Esophagus muscularis mucosa (tissue), 4 donors: ENCODE measurements at regions not wholly inside any gene's neighbourhood (a gene's known extent, or its start where the extent isn't known, plus 50 kb on each side); places are given as distances from the start of the nearest gene placed in this dataset.

Source experiments
- EP300 ChIP-seq: sonication (generic); formaldehyde crosslinking; IDR thresholded peaks from one replicate; pipeline ENCODE4 v1.6.1; 2017; ENCODE audit warnings: antibody characterized with exemption
- POLR2A ChIP-seq: fragments of 450-650 bp; IDR thresholded peaks from one replicate; pipeline ENCODE4 v1.6.1; 2017; ENCODE audit warnings: antibody characterized with exemption, moderate library complexity, mild to moderate bottlenecking, low read depth
- POLR2AphosphoS5 ChIP-seq, 2 donors: sonication (generic); formaldehyde crosslinking; IDR thresholded peaks; one replicate each; pipeline ENCODE4 v1.6.1; 2017; ENCODE audit warnings: antibody characterized with exemption in 2 of 2
- TF ChIP-seq, protein P1 (sequence below), 3 experiments: fragments of 200-600 bp in 2 of 3; fragments of 450-650 bp in 1 of 3; sonication (generic) in 2 of 3; IDR thresholded peaks; one replicate each; pipeline ENCODE4 v1.5.1; 2017 to 2019; ENCODE audit warnings: antibody characterized with exemption in 3 of 3, mild to moderate bottlenecking in 2 of 3, moderate library complexity in 1 of 3

DNA sequence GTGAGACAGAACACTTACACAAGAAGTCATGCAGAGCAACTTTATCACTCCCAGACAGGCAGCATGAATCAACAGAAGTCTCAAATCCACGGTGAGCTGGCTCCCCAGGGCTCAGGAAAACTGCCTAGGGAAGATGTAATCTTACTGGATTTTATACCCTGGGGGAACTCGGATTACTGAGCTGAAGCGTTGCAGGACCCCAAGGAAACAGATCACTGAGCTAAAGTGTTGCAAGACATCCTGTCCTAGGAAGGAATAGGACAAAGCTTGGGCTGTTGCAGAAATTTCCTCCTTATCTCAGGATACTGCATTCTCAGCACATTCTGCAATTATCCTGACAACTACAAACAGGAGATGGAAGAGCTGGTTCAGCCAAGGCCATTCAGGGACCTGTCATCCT, 224.8 kb downstream of the TFAP2A start:
- TF ChIP-seq, protein P1, sequence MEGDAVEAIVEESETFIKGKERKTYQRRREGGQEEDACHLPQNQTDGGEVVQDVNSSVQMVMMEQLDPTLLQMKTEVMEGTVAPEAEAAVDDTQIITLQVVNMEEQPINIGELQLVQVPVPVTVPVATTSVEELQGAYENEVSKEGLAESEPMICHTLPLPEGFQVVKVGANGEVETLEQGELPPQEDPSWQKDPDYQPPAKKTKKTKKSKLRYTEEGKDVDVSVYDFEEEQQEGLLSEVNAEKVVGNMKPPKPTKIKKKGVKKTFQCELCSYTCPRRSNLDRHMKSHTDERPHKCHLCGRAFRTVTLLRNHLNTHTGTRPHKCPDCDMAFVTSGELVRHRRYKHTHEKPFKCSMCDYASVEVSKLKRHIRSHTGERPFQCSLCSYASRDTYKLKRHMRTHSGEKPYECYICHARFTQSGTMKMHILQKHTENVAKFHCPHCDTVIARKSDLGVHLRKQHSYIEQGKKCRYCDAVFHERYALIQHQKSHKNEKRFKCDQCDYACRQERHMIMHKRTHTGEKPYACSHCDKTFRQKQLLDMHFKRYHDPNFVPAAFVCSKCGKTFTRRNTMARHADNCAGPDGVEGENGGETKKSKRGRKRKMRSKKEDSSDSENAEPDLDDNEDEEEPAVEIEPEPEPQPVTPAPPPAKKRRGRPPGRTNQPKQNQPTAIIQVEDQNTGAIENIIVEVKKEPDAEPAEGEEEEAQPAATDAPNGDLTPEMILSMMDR (IDR thresholded peaks at IDR 0.05) = no peak
- no peak for TF ChIP-seq EP300
- no peak for TF ChIP-seq POLR2AphosphoS5 (IDR thresholded peaks at IDR 0.05)
- TF ChIP-seq POLR2A = no peak
